ENCODE measurements at regions not wholly inside any gene's neighbourhood (a gene's known extent, or its start where the extent isn't known, plus 50 kb on each side); places are given as distances from the start of the nearest gene placed in this dataset.

DNA sequence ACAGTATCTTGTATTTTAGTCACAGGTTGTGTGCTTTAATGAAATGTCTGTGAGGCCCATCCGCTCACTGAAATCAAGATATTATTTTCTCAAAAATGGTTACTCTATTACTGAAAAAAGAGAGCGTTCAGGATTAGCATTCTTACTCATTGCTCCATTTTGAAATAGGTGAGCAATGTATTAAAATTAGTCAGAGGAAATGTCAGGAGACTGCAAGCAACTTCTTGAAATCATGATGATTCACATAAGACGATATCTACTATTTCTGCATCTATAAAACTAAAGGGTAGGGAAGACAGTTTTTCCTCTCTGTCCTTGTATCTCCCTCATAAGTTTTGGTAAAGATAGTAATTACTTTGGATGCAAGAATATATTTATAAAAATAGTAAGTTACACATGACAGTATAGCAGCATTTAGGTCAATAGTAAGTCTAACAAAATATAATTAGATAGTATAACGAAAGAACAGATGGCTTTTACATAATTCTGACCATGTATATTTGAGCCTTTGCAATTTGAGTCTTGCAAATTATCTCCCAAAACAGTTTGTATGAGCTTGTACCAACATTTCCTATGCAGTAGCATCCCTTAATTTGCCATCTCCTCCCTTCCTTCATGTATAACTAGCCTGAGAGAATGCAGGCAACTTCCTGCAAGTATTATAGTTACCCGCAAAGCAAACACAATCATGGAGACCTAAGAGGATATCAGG, 937.8 kb downstream of the PCDH7 start:
- H3F3A ChIP-seq (ENCODE audit: insufficient read depth) = no peaks in the 10 kb centered on the region
- no peak overlapping the region for H2AFZ ChIP-seq
- 36 to 47% methylated on average over 5 of the region's 5 CpGs for WGBS, 2 experiments (ENCODE audit: low coverage in 1 of 2, low lambda C conversion rate in 2 of 2, missing lambda C conversion rate in 2 of 2)
- DNase-seq = no peak
- no peak overlapping the region for H3K27ac ChIP-seq
- no peaks in the 10 kb centered on the region for H3K4me1 ChIP-seq (ENCODE audit: insufficient read depth)
- no peaks in the 10 kb centered on the region for H4K20me1 ChIP-seq (ENCODE audit: insufficient read depth)
- no peaks in the 10 kb centered on the region for H3K27me3 ChIP-seq (replicated peaks; ENCODE audit: insufficient read depth)
- no peak overlapping the region for H3K9ac ChIP-seq
- no peaks in the 10 kb centered on the region for H3K79me2 ChIP-seq (ENCODE audit: insufficient read depth)
- no peak overlapping the region for H3K4me2 ChIP-seq (ENCODE audit: unreplicated experiment)
- TF ChIP-seq EZH2 (IDR thresholded peaks at IDR 0.05; ENCODE audit: insufficient read depth, poor library complexity, severe bottlenecking) = no peak
- no peak for TF ChIP-seq EZH2phosphoT487 (IDR thresholded peaks at IDR 0.05; ENCODE audit: insufficient read depth, low read depth)
- no peak overlapping the region for H3K4me3 ChIP-seq
- in situ Hi-C loops (cut with MboI) = no loop called here
- H3K36me3 ChIP-seq (ENCODE audit: low read depth) = no peaks in the 10 kb centered on the region
- no peaks in the 10 kb centered on the region for H3K9me2 ChIP-seq (ENCODE audit: insufficient read depth)
- peaks cover 3% of the 10 kb centered on the region for H3K9me3 ChIP-seq (ENCODE audit: low read depth)

DNA sequence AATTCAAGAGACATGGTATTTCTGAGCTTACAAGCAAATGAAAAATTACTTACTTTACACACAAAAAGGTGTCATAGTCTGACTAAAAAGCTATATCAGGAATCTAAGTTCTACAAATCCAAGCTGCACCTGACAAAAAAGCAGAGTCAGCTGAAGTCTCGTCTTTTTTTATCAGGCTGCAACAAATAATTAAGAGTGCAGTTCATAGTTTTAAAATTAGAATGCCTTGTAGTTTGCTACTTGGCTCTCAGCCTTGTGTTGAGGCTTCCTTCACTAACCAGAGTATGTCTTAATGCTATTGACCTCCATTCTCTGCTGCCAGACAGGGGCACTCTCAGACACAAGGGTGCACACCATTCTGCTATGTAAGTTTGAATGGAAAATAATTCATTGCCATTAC, 940.7 kb downstream of the PCDH7 start:
- WGBS, 2 experiments (ENCODE audit: low coverage in 1 of 2, low lambda C conversion rate in 2 of 2, missing lambda C conversion rate in 2 of 2) = 0% methylated on average over 1 of the region's 1 CpG
- H3K9ac ChIP-seq = no peak overlapping the region

DNA sequence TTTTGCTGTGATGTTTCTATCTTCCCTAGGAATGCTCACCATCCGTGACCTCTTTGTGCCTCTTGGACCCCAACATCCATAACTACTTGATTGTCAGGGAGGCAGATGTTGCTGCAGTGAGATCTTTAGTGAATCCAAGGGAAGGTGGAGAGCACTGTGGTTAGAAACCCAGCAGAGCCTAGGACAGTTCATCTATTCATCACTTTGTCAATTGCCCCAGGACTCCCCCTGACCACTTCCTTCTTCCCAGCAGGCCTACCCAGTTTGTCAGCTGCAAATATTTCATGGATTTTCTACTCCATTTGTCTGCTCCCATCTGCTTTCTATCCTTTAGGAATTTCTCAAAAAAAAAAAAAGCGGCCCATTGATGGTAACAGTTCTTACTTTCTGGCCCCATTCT, 942.8 kb downstream of the PCDH7 start:
- H3K9me2 ChIP-seq (ENCODE audit: insufficient read depth) = no peaks in the 10 kb centered on the region
- H3K4me1 ChIP-seq (ENCODE audit: insufficient read depth) = no peaks in the 10 kb centered on the region
- H3K9me3 ChIP-seq (ENCODE audit: low read depth) = no peaks in the 10 kb centered on the region
- H4K20me1 ChIP-seq (ENCODE audit: insufficient read depth) = no peaks in the 10 kb centered on the region
- DNase-seq = no peak
- no peaks in the 10 kb centered on the region for H3K27me3 ChIP-seq (replicated peaks; ENCODE audit: insufficient read depth)
- H3K4me2 ChIP-seq (ENCODE audit: unreplicated experiment) = no peak overlapping the region
- in situ Hi-C loops (cut with MboI) = no loop called here
- no peak overlapping the region for H3K4me3 ChIP-seq
- TF ChIP-seq EZH2 (IDR thresholded peaks at IDR 0.05; ENCODE audit: insufficient read depth, poor library complexity, severe bottlenecking) = no peak
- no peak for TF ChIP-seq EZH2phosphoT487 (IDR thresholded peaks at IDR 0.05; ENCODE audit: insufficient read depth, low read depth)
- H3K36me3 ChIP-seq (ENCODE audit: low read depth) = no peaks in the 10 kb centered on the region
- WGBS, 2 experiments (ENCODE audit: low coverage in 1 of 2, low lambda C conversion rate in 2 of 2, missing lambda C conversion rate in 2 of 2) = 25% methylated on average over 2 of the region's 2 CpGs
- no peak overlapping the region for H3K27ac ChIP-seq
- no peaks in the 10 kb centered on the region for H3K79me2 ChIP-seq (ENCODE audit: insufficient read depth)
- H3F3A ChIP-seq (ENCODE audit: insufficient read depth) = no peaks in the 10 kb centered on the region
- no peak overlapping the region for H3K9ac ChIP-seq
- no peak overlapping the region for H2AFZ ChIP-seq

More for the DNA sequence above, 940.7 kb downstream of the PCDH7 start:
- TF ChIP-seq EZH2 (IDR thresholded peaks at IDR 0.05; ENCODE audit: insufficient read depth, poor library complexity, severe bottlenecking) = no peak
- TF ChIP-seq EZH2phosphoT487 (IDR thresholded peaks at IDR 0.05; ENCODE audit: insufficient read depth, low read depth) = no peak
- Histone ChIP-seq H3K9me3 (ENCODE audit: low read depth) (peaks cover 3% of the 10 kb centered on the region), H3K27ac (no peak overlapping the region), H2AFZ (no peak overlapping the region), H3K36me3 (ENCODE audit: low read depth) (no peaks in the 10 kb centered on the region), H3K79me2 (ENCODE audit: insufficient read depth) (no peaks in the 10 kb centered on the region), H3K9me2 (ENCODE audit: insufficient read depth) (no peaks in the 10 kb centered on the region), H3K4me3 (no peak overlapping the region), H4K20me1 (ENCODE audit: insufficient read depth) (no peaks in the 10 kb centered on the region), H3K27me3 (replicated peaks; ENCODE audit: insufficient read depth) (no peaks in the 10 kb centered on the region), H3K4me1 (ENCODE audit: insufficient read depth) (no peaks in the 10 kb centered on the region), H3F3A (ENCODE audit: insufficient read depth) (no peaks in the 10 kb centered on the region), H3K4me2 (ENCODE audit: unreplicated experiment) (no peak overlapping the region)
- in situ Hi-C loops (cut with MboI) = no loop called here
- no peak for DNase-seq

DNA sequence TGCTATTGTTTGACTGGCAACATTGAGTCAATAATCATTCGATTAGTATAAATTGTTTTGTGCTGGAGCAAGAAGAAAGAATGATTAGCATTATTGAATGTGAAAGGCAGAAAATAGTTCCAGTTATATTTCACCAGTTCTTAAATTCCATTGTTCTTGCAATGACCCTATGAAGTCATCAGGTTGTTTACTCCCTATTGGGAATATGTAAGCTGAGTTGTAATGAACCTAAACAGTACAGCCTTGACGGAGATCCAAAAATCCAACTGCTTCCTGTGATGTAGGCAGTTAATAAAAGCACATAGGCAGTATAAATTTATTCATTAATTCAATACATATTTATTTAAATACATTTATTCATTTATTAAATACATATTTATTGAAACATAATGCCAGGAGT, 947.5 kb downstream of the PCDH7 start:
- H3K4me3 ChIP-seq = no peak overlapping the region
- TF ChIP-seq EZH2 (IDR thresholded peaks at IDR 0.05; ENCODE audit: insufficient read depth, poor library complexity, severe bottlenecking) = no peak
- no peak for TF ChIP-seq EZH2phosphoT487 (IDR thresholded peaks at IDR 0.05; ENCODE audit: insufficient read depth, low read depth)
- H3K4me2 ChIP-seq (ENCODE audit: unreplicated experiment) = no peak overlapping the region
- no peaks in the 10 kb centered on the region for H3K36me3 ChIP-seq (ENCODE audit: low read depth)
- H3F3A ChIP-seq (ENCODE audit: insufficient read depth) = no peaks in the 10 kb centered on the region
- H2AFZ ChIP-seq = no peak overlapping the region
- H3K9me3 ChIP-seq (ENCODE audit: low read depth) = peaks cover 2% of the 10 kb centered on the region
- DNase-seq = no peak
- no peak overlapping the region for H3K9ac ChIP-seq
- in situ Hi-C loops (cut with MboI) = no loop called here
- no peaks in the 10 kb centered on the region for H3K79me2 ChIP-seq (ENCODE audit: insufficient read depth)
- no peaks in the 10 kb centered on the region for H3K27me3 ChIP-seq (replicated peaks; ENCODE audit: insufficient read depth)
- H4K20me1 ChIP-seq (ENCODE audit: insufficient read depth) = no peaks in the 10 kb centered on the region
- no peaks in the 10 kb centered on the region for H3K9me2 ChIP-seq (ENCODE audit: insufficient read depth)
- no peak overlapping the region for H3K27ac ChIP-seq
- H3K4me1 ChIP-seq (ENCODE audit: insufficient read depth) = no peaks in the 10 kb centered on the region
- WGBS, 2 experiments (ENCODE audit: low coverage in 1 of 2, low lambda C conversion rate in 2 of 2, missing lambda C conversion rate in 2 of 2) = 11 to 20% methylated on average over 2 of the region's 2 CpGs
